Skeletal muscle satellite cell (primary cell): ENCODE measurements at regions not wholly inside any gene's neighbourhood (a gene's known extent, or its start where the extent isn't known, plus 50 kb on each side); places are given as distances from the start of the nearest gene placed in this dataset.

Experiments used
- H3K27me3 ChIP-seq: 2 replicates; pipeline ENCODE4 v1.7.0; 2013; ENCODE audit warnings: low read length; ENCODE audit not compliant: control insufficient read depth, insufficient read depth
- H3K36me3 ChIP-seq: 2 replicates; pipeline ENCODE4 v1.7.0; 2013; ENCODE audit warnings: mild to moderate bottlenecking, control low read depth, low read length; ENCODE audit not compliant: insufficient read depth
- H3K4me1 ChIP-seq: 2 replicates; pipeline ENCODE4 v1.7.0; 2013; ENCODE audit warnings: low read length; ENCODE audit not compliant: control insufficient read depth, insufficient read depth
- H3K4me2 ChIP-seq: 2 replicates; pipeline ENCODE4 v1.7.0; 2013; ENCODE audit warnings: mild to moderate bottlenecking, low read length
- H3K4me3 ChIP-seq: 2 replicates; pipeline ENCODE4 v1.7.0; 2013; ENCODE audit warnings: low read length
- H3K9ac ChIP-seq: 2 replicates; pipeline ENCODE4 v1.7.0; 2013; ENCODE audit warnings: mild to moderate bottlenecking, low read depth, low read length, moderate library complexity
- H3K9me3 ChIP-seq: replicated peaks from 2 replicates; pipeline ENCODE4 v1.7.0; 2013; ENCODE audit warnings: mild to moderate bottlenecking, control low read depth, low read length

GRCh38 chr6:22349051-22349450 is 52.2 kb upstream of the PRL start:
- Histone ChIP-seq H3K36me3 (no peaks in the 10 kb centered on the region), H3K27me3 (no peaks in the 10 kb centered on the region), H3K4me3 (no peak overlapping the region), H3K4me2 (no peak overlapping the region), H3K9me3 (no peaks in the 10 kb centered on the region), H3K9ac (no peak overlapping the region), H3K4me1 (peaks cover 5% of the 10 kb centered on the region)

- H3K9me3 ChIP-seq, result no peaks in the 10 kb centered on the region
- peaks cover 5% of the 10 kb centered on the region for H3K4me1 ChIP-seq
- no peaks in the 10 kb centered on the region for H3K27me3 ChIP-seq
Measured at GRCh38 chr6:22349528-22349927, 52.7 kb upstream of the PRL start.

GRCh38 chr6:22350109-22350508 is 53.3 kb upstream of the PRL start:
- H3K36me3 ChIP-seq, result no peaks in the 10 kb centered on the region
- peaks cover 5% of the 10 kb centered on the region for H3K4me1 ChIP-seq
- H3K4me2 ChIP-seq, result no peak overlapping the region
- no peaks in the 10 kb centered on the region for H3K9me3 ChIP-seq
- no peak overlapping the region for H3K9ac ChIP-seq
- no peaks in the 10 kb centered on the region for H3K27me3 ChIP-seq
- H3K4me3 ChIP-seq, result no peak overlapping the region

More at GRCh38 chr6:22349528-22349927, 52.7 kb upstream of the PRL start:
- Histone ChIP-seq H3K9ac (no peak overlapping the region), H3K4me3 (no peak overlapping the region), H3K4me2 (no peak overlapping the region), H3K36me3 (no peaks in the 10 kb centered on the region)

DNA sequence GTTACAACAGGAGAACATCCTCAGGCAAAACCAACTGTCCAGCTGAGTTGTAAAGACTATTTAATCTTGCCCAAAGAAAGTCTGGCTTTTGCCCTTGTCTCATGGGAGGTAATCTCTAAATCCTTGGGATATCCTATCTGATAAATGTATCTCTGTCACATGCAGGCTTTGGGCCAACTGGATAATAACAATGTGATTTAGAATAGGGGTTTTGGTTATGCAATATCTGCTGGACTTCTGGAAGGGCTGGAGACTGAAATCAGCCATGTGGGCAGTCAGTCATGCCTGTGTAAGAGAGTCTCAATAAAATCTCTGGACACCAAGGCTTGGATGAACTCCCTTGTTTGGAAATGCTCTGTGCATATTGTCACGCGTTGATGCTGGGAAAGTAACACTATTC is 56.3 kb upstream of the PRL start:
- no peak overlapping the region for H3K9ac ChIP-seq
- no peaks in the 10 kb centered on the region for H3K36me3 ChIP-seq
- no peak overlapping the region for H3K4me3 ChIP-seq
- no peaks in the 10 kb centered on the region for H3K27me3 ChIP-seq
- peaks cover 5% of the 10 kb centered on the region for H3K4me1 ChIP-seq
- H3K4me2 ChIP-seq, result no peak overlapping the region
- no peaks in the 10 kb centered on the region for H3K9me3 ChIP-seq

DNA sequence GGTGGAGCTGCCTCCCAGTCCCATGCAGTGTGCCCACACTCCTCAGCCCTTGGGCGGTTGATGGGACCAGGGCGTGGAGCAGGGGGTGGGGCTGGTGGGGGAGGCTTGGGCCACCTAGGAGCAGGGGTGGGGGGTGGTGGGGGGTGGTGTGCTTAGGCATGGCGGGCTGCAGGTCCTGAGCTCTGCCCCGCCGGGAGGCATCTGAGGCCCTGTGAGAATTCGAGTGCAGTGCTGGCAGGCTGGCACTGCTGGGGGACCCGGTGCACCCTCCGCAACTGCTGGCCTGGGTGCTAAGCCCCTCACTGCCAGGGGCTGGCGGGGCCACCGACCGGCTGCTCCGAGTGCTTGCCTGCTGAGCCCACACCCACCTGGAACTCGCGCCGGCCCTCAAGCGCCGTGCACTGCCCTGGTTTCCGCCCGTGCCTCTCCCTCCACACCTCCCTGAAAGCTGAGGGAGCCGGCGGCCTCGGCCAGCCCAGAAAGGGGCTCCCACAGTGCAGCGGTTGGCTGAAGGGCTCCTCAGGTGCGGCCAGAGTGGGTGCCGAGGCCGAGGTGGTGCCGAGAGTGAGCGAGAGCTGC is 59.6 kb upstream of the PRL start:
- Histone ChIP-seq H3K9ac (no peak overlapping the region), H3K4me1 (no peaks in the 10 kb centered on the region), H3K4me3 (no peak overlapping the region), H3K9me3 (peaks cover under 1% of the 10 kb centered on the region), H3K36me3 (no peaks in the 10 kb centered on the region), H3K4me2 (no peak overlapping the region), H3K27me3 (no peaks in the 10 kb centered on the region)

DNA sequence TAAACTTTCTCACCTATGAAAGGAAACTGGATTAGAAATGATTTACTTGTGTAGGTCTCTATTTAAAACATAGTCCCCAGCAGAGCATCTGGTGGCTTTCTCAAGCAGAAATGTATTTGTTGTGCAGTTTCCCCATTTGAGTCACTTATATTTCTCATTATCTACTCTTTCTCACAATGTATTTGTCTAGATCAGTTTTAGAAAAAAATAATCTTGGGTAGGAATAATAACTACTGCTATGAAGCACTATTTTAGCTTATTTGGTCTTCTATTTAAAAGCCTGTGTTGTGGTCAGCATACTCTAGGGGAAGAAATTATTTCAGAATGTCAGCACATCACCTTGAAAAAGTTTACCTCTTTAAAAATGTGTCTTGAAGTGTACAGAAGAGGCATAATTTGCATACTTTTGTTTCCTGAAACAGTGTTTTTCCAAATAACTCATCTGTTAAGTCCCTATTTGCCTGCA is 60.9 kb upstream of the PRL start:
- no peak overlapping the region for H3K9ac ChIP-seq
- H3K27me3 ChIP-seq, result no peaks in the 10 kb centered on the region
- no peak overlapping the region for H3K4me3 ChIP-seq
- no peak overlapping the region for H3K4me2 ChIP-seq
- H3K4me1 ChIP-seq, result peaks cover 4% of the 10 kb centered on the region
- H3K9me3 ChIP-seq, result peaks cover 4% of the 10 kb centered on the region
- H3K36me3 ChIP-seq, result no peaks in the 10 kb centered on the region

- Histone ChIP-seq H3K27me3 (no peaks in the 10 kb centered on the region), H3K4me1 (peaks cover 23% of the 10 kb centered on the region), H3K4me2 (no peak overlapping the region), H3K4me3 (no peak overlapping the region), H3K9ac (no peak overlapping the region), H3K9me3 (peaks cover 4% of the 10 kb centered on the region), H3K36me3 (no peaks in the 10 kb centered on the region)
Measured at GRCh38 chr6:22361576-22361975, 64.7 kb upstream of the PRL start.

DNA sequence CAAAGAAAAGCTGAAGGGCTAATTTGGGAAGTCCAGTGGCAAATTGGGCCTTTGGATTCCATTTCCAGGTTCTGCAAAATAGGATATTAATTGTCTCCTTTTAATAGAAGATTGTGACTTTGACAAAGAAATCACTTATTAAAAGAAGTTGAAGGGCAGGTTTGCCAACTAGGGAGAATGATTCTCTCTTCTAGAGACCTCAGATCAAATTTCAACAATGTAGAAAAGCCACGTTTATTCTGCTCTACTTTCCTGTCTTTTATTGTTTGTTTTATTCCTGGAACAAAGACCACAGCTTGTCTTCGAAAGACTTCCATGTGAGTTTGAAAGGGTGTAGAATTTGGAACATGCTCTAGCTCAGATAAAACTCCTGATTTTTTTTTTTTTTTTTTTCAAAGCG is 65.5 kb upstream of the PRL start:
- H3K4me1 ChIP-seq, result peaks cover 27% of the 10 kb centered on the region
- H3K36me3 ChIP-seq, result no peaks in the 10 kb centered on the region
- H3K27me3 ChIP-seq, result no peaks in the 10 kb centered on the region
- no peak overlapping the region for H3K4me3 ChIP-seq
- no peak overlapping the region for H3K9ac ChIP-seq
- H3K4me2 ChIP-seq, result peak overlapping the region; percentile 51
- peaks cover 4% of the 10 kb centered on the region for H3K9me3 ChIP-seq

DNA sequence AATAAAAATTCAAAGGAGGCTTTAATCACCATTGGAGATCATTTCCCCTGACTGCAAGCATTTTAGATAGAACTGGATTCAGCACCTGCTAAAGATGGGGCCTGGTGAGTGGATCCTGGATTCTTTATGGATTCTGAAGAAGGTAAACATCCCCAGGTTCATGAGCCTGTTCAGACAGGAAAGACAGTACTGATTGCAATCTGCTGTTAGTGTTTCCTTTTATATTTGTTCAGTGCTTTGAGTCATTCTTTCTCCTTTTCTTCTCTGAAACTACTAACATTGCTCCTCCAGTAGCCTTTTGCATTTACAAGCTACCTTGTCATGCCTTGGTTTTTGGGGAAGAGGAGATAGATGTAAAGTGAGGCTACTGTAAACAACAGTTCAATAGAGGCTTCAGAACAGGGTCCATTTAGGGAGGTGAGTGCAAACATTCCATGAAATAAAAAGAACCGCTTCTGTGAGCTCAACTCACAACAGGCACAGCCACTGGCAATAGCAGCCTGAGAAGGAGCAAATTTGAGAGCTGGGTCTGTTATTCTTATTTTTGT is 66.4 kb upstream of the PRL start:
- Histone ChIP-seq H3K4me3 (no peak overlapping the region), H3K4me2 (peak overlapping the region; percentile 51), H3K9me3 (peaks cover 4% of the 10 kb centered on the region), H3K36me3 (no peaks in the 10 kb centered on the region), H3K4me1 (peaks cover 30% of the 10 kb centered on the region), H3K9ac (no peak overlapping the region), H3K27me3 (no peaks in the 10 kb centered on the region)

- Histone ChIP-seq H3K27me3 (no peaks in the 10 kb centered on the region), H3K9ac (no peak overlapping the region), H3K9me3 (peaks cover 4% of the 10 kb centered on the region), H3K4me2 (peak overlapping the region; percentile 51), H3K4me3 (peak overlapping the region; percentile 9), H3K4me1 (peaks cover 30% of the 10 kb centered on the region), H3K36me3 (no peaks in the 10 kb centered on the region)
Measured at GRCh38 chr6:22363714-22364239, 66.9 kb upstream of the PRL start.

GRCh38 chr6:22364306-22364705 is 67.5 kb upstream of the PRL start:
- Histone ChIP-seq H3K36me3 (no peaks in the 10 kb centered on the region), H3K27me3 (no peaks in the 10 kb centered on the region), H3K9ac (no peak overlapping the region), H3K9me3 (peaks cover 4% of the 10 kb centered on the region), H3K4me1 (peaks cover 30% of the 10 kb centered on the region), H3K4me2 (peak overlapping the region; percentile 51), H3K4me3 (no peak overlapping the region)

DNA sequence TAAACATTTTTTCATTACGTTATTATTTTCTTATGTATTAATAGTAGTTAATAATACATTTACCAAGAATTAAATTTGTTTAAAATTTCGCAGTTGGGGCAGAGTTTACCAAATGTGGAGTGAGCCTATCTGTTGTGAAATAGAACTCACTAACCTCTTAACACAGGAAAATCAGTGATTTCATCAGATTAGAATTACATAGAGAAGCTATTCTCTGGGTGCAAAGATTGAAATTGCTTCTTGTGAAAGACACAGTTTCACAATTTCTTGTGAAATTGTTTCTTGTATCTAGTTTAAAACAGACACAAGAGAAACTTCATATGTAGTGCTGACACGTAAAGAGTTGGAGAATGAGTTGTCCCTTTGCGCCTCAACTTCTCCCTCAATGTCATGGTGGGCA is 69.4 kb upstream of the PRL start:
- Histone ChIP-seq H3K9me3 (peaks cover 4% of the 10 kb centered on the region), H3K4me3 (no peak overlapping the region), H3K27me3 (no peaks in the 10 kb centered on the region), H3K4me2 (no peak overlapping the region), H3K4me1 (peaks cover 30% of the 10 kb centered on the region), H3K9ac (no peak overlapping the region), H3K36me3 (no peaks in the 10 kb centered on the region)
